B cell (primary cell): ENCODE measurements at regions not wholly inside any gene's neighbourhood (a gene's known extent, or its start where the extent isn't known, plus 50 kb on each side); places are given as distances from the start of the nearest gene placed in this dataset.

ENCODE experiments used
- ATAC-seq: fragments of 200-7000 bp; cut with Tn5 transposase; one replicate; pipeline ENCODE4 v1.10.0; 2021; ENCODE audit warnings: low read depth, mild to moderate bottlenecking, moderate number of reproducible peaks, moderate library complexity
- CTCF ChIA-PET: fragments of 350-600 bp; sonication (Branson Sonifier 250); formaldehyde crosslinking; loops from one replicate; lab custom pipeline; 2021; ENCODE audit warnings: antibody characterized with exemption, inconsistent platforms; lab: Charles Lee
- POLR2A ChIA-PET: fragments of 350-600 bp; sonication (Branson Sonifier 250); formaldehyde crosslinking; loops from one replicate; lab custom pipeline; 2021; ENCODE audit warnings: antibody characterized with exemption; lab: Charles Lee
- DNase-seq: peaks from one replicate; pipeline ENCODE4 v3.0.0; 2013
- H2AFZ ChIP-seq: 2 replicates; pipeline ENCODE4 v1.6.1; 2012; ENCODE audit warnings: mild to moderate bottlenecking, low read depth, low read length; ENCODE audit not compliant: insufficient read depth, poor library complexity, severe bottlenecking
- H3K27ac ChIP-seq, 2 donors: 1 replicate in 1 of 2; 2 replicates in 1 of 2; pipeline ENCODE4 v1.5.1; 2012 to 2013; ENCODE audit warnings: low read length in 2 of 2, mild to moderate bottlenecking in 2 of 2, moderate library complexity in 1 of 2
- H3K27me3 ChIP-seq, 4 experiments: fragments of 200-600 bp in 1 of 4; sonication (generic) in 1 of 4; replicated peaks in 1 of 4; 1 replicate in 2 of 4; 2 replicates in 2 of 4; pipeline versions ENCODE4 v1.6.1 to v1.7.0; 2013 to 2016; ENCODE audit warnings: low read length in 3 of 4, mild to moderate bottlenecking in 2 of 4, mixed read lengths in 1 of 4, moderate library complexity in 1 of 4; ENCODE audit not compliant: insufficient read depth in 4 of 4, control insufficient read depth in 3 of 4; ENCODE audit errors: control extremely low read depth in 1 of 4
- H3K36me3 ChIP-seq, 2 experiments: replicated peaks in 1 of 2; 1 replicate in 1 of 2; 2 replicates in 1 of 2; pipeline versions ENCODE4 v1.6.1 to v1.7.1; 2013; ENCODE audit warnings: low read length in 1 of 2; ENCODE audit not compliant: insufficient read depth in 2 of 2, control insufficient read depth in 1 of 2; ENCODE audit errors: control extremely low read depth in 1 of 2, extremely low read depth in 1 of 2
- H3K4me1 ChIP-seq, 2 donors: fragments of 200-600 bp in 1 of 2; sonication (generic) in 1 of 2; 1 replicate in 1 of 2; 2 replicates in 1 of 2; pipeline versions ENCODE4 v1.5.1 to v1.6.1; 2013 to 2017; ENCODE audit warnings: low read length in 2 of 2; ENCODE audit not compliant: control insufficient read depth in 2 of 2, insufficient read depth in 2 of 2
- H3K4me2 ChIP-seq: replicated peaks from 2 replicates; pipeline ENCODE3; 2012; ENCODE audit warnings: mild to moderate bottlenecking, low read depth, low read length; ENCODE audit not compliant: poor library complexity, severe bottlenecking
- H3K4me3 ChIP-seq, 5 experiments: fragments of 200-600 bp in 1 of 5; sonication (generic) in 1 of 5; 1 replicate in 3 of 5; 2 replicates in 2 of 5; pipeline versions ENCODE4 v1.5.1 to v1.7.0; 2011 to 2016; ENCODE audit warnings: low read length in 4 of 5, mild to moderate bottlenecking in 4 of 5, low read depth in 2 of 5, control low read depth in 1 of 5, moderate library complexity in 1 of 5; ENCODE audit not compliant: insufficient read depth in 1 of 5; ENCODE audit errors: control extremely low read depth in 1 of 5, extremely low read depth in 1 of 5
- H3K79me2 ChIP-seq: fragments of 200-600 bp; sonication (generic); one replicate; pipeline ENCODE4 v1.6.0; 2016; ENCODE audit warnings: low read length; ENCODE audit not compliant: control insufficient read depth, insufficient read depth
- H3K9ac ChIP-seq: fragments of 200-600 bp; sonication (generic); 2 replicates; pipeline ENCODE4 v1.6.1; 2017; ENCODE audit warnings: mild to moderate bottlenecking, low read length, moderate library complexity
- H3K9me3 ChIP-seq, 3 donors: one replicate each; pipeline versions ENCODE4 v1.6.1 to v1.7.1; 2013; ENCODE audit warnings: low read length in 2 of 3; ENCODE audit not compliant: control insufficient read depth in 2 of 3, insufficient read depth in 1 of 3; ENCODE audit errors: control extremely low read depth in 1 of 3
- H4K20me1 ChIP-seq: 2 replicates; pipeline ENCODE4 v1.6.0; 2012; ENCODE audit warnings: mild to moderate bottlenecking, low read length; ENCODE audit not compliant: insufficient read depth, control insufficient read depth, poor library complexity, severe bottlenecking
- H3K27ac Mint-ChIP-seq: one replicate; pipeline ENCODE4 v1.8.0; 2021; ENCODE audit warnings: mixed read lengths
- H3K27me3 Mint-ChIP-seq: one replicate; pipeline ENCODE4 v1.8.0; 2021; ENCODE audit warnings: mixed read lengths
- H3K4me1 Mint-ChIP-seq: one replicate; pipeline ENCODE4 v1.8.0; 2021; ENCODE audit warnings: mixed read lengths
- H3K4me3 Mint-ChIP-seq: one replicate; pipeline ENCODE4 v1.8.0; 2021; ENCODE audit warnings: mixed read lengths
- H3K9me3 Mint-ChIP-seq: one replicate; pipeline ENCODE4 v1.8.0; 2022; ENCODE audit warnings: mixed read lengths; ENCODE audit not compliant: insufficient read depth
- CTCF ChIP-seq: fragments of 200-600 bp; IDR thresholded peaks from one replicate; pipeline ENCODE4 v1.8.0; 2022; ENCODE audit warnings: antibody characterized with exemption, mild to moderate bottlenecking
- EZH2 ChIP-seq: IDR thresholded peaks from 2 replicates; pipeline ENCODE4 v1.6.1; 2012; ENCODE audit warnings: borderline replicate concordance, low read depth, mild to moderate bottlenecking, moderate library complexity, low read length; ENCODE audit not compliant: insufficient read depth, poor library complexity, severe bottlenecking
- whole genome bisulfite sequencing: methylation state at CpG from one replicate; pipeline ENCODE4 v1.1.5; 2013; ENCODE audit warnings: missing lambda C conversion rate; ENCODE audit not compliant: insufficient coverage; 5-methylcytosine and 5-hydroxymethylcytosine counted together
- intact Hi-C: fragments of 100-400 bp; cut with micrococcal nuclease; formaldehyde crosslinking; loops from one replicate; pipeline ENCODE4 v1.10.0; 2022

DNA sequence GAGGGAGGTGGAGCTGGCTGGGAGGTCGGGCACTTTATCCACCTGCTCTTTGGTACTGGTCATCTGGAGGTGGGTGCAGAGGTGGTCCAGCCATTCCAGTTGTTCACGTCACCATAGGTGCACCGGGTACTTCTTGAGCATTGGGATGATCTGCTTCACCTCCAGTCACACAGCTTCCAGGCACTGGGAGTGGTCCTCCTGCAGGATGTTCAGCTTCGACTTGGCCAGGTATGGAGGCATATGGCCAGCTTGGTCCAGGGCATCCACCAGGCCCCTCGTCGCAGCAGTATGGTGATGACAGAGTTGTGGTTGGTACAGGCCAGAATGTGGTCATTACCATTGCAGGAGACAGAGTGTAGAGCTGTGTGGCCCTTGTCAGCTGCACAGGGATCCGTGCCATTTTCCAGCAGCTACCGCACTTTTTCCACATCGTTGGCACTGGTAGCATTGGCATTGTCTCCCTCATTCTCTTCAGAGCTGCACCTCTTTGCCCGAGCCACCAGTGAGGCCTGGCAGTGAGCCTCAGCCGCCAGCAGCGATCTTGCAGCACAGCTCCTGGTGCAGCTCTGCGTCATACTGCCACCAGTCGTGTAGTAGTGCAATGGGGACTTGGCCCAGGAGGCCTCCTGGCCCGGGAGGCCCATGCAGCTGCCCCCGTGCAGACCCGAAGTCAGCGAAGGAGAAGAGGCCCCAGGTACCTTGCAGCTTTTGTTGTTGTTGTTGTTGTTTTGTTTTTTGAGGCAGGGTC, 150.9 kb downstream of the ZNF22 start:
- intact Hi-C loops = no loop called here
- no peak overlapping the region for H3K9ac ChIP-seq
- ChIA-PET POLR2A (no interaction called here), CTCF (interaction anchor here (1.3 kb wide), 1 partner anchor 83 kb away, joined by 4 read pairs; no protein-coding TSS in a partner anchor)
- no peak overlapping the region for H3K4me3 Mint-ChIP-seq
- H2AFZ ChIP-seq = no peak overlapping the region
- DNase-seq (no peak), ATAC-seq (no peak)
- H3K27ac ChIP-seq = no peak overlapping the region
- peaks cover 14% of the 10 kb centered on the region for H3K27me3 Mint-ChIP-seq
- no peaks in the 10 kb centered on the region for H3K27me3 ChIP-seq
- no peak for TF ChIP-seq EZH2
- no peak for TF ChIP-seq CTCF
- no peaks in the 10 kb centered on the region for H4K20me1 ChIP-seq
- no peak overlapping the region for H3K4me3 ChIP-seq
- no peaks in the 10 kb centered on the region for H3K36me3 ChIP-seq
- H3K9me3 ChIP-seq = no peaks in the 10 kb centered on the region
- H3K4me2 ChIP-seq = no peak overlapping the region
- H3K4me1 ChIP-seq = no peaks in the 10 kb centered on the region
- H3K9me3 Mint-ChIP-seq = no peaks in the 10 kb centered on the region
- WGBS = 96% methylated on average over 16 of the region's 18 CpGs
- no peaks in the 10 kb centered on the region for H3K4me1 Mint-ChIP-seq
- no peak overlapping the region for H3K27ac Mint-ChIP-seq
- no peaks in the 10 kb centered on the region for H3K79me2 ChIP-seq

DNA sequence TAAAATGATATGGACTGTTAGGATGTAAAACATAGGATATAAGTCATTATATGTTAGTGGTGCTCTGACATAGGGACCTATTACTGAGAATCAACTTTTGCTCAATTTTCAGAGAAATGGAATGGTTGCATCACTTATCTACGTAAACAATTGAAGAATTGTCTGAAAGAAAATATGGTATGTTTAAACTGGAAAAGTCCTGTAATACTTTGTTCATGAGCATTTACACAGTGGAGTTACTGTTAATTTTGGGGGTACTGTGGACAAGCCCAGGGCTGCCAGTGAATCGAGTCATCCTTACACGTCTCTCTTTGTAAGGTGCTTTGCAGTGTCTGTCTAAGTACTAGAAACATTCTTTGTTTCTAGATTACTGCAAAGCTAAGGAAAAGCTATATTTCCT, 152.0 kb downstream of the ZNF22 start:
- no peak for ATAC-seq

More for the DNA sequence above, 152.0 kb downstream of the ZNF22 start:
- Histone ChIP-seq H4K20me1 (no peaks in the 10 kb centered on the region), H3K4me3 (no peak overlapping the region), H3K27ac (no peak overlapping the region), H3K9ac (no peak overlapping the region), H3K27me3 (no peaks in the 10 kb centered on the region), H3K79me2 (no peaks in the 10 kb centered on the region), H3K4me1 (no peaks in the 10 kb centered on the region), H2AFZ (no peak overlapping the region), H3K9me3 (no peaks in the 10 kb centered on the region), H3K36me3 (no peaks in the 10 kb centered on the region), H3K4me2 (no peak overlapping the region)
- POLR2A ChIA-PET = no interaction called here
- no peaks in the 10 kb centered on the region for H3K9me3 Mint-ChIP-seq
- H3K4me3 Mint-ChIP-seq = no peak overlapping the region
- peaks cover 14% of the 10 kb centered on the region for H3K27me3 Mint-ChIP-seq
- no peak for DNase-seq
- H3K4me1 Mint-ChIP-seq = no peaks in the 10 kb centered on the region
- TF ChIP-seq CTCF = no peak
- TF ChIP-seq EZH2 = no peak
- CTCF ChIA-PET = no interaction called here
- WGBS = 95% methylated on average over 2 of the region's 3 CpGs
- no peak overlapping the region for H3K27ac Mint-ChIP-seq
- intact Hi-C loops = no loop called here
